Heart right ventricle (tissue), 16 donors: ENCODE measurements at regions not wholly inside any gene's neighbourhood (a gene's known extent, or its start where the extent isn't known, plus 50 kb on each side); places are given as distances from the start of the nearest gene placed in this dataset.

Experiments
- ATAC-seq, 8 donors: fragments of 200-7000 bp; cut with Tn5 transposase; one replicate each; pipeline ENCODE4 v1.9.1; 2020; ENCODE audit warnings: mild to moderate bottlenecking in 8 of 8, moderate library complexity in 8 of 8, moderate number of reproducible peaks in 1 of 8
- DNase-seq, 2 donors: peaks; one replicate each; pipeline ENCODE4 v3.0.0-alpha.2; 2020
- H3K27ac ChIP-seq, 10 donors: fragments of 200-600 bp; sonication (generic) in 2 of 10; one replicate each; pipeline versions ENCODE4 v1.5.0 to v1.8.0; 2020 to 2022; ENCODE audit warnings: mild to moderate bottlenecking in 3 of 10
- H3K27me3 ChIP-seq, 7 donors: fragments of 200-600 bp; one replicate each; pipeline ENCODE4 v1.8.0; 2021 to 2022; ENCODE audit warnings: mild to moderate bottlenecking in 2 of 7
- H3K36me3 ChIP-seq, 9 donors: fragments of 200-600 bp; sonication (generic) in 1 of 9; one replicate each; pipeline versions ENCODE4 v1.5.0 to v1.8.0; 2020 to 2022; ENCODE audit warnings: mild to moderate bottlenecking in 2 of 9
- H3K4me1 ChIP-seq, 9 donors: fragments of 200-600 bp; sonication (generic) in 1 of 9; one replicate each; pipeline versions ENCODE4 v1.5.0 to v1.8.0; 2020 to 2022; ENCODE audit warnings: mild to moderate bottlenecking in 4 of 9
- H3K4me3 ChIP-seq, 10 donors: fragments of 200-600 bp; sonication (generic) in 2 of 10; one replicate each; pipeline versions ENCODE4 v1.5.0 to v1.8.0; 2020 to 2022; ENCODE audit warnings: mild to moderate bottlenecking in 7 of 10, moderate library complexity in 2 of 10
- H3K9me3 ChIP-seq, 11 donors: fragments of 200-600 bp in 10 of 11; sonication (generic) in 2 of 11; one replicate each; pipeline versions ENCODE4 v1.5.0 to v1.8.0; 2013 to 2022; ENCODE audit warnings: mild to moderate bottlenecking in 2 of 11, control low read depth in 1 of 11, moderate library complexity in 1 of 11
- WGBS, 2 donors: extraction: QIAGEN DNeasy Blood & Tissue Kit; methylation state at CpG; one replicate each; pipeline ENCODE4 v1.1.7; 2013; ENCODE audit warnings: inconsistent platforms in 1 of 2; 5-methylcytosine and 5-hydroxymethylcytosine counted together
- intact Hi-C, 10 donors: fragments of 100-400 bp; cut with DNase I; formaldehyde crosslinking; loops; one replicate each; pipeline versions ENCODE4 v1.11.1 to v1.14.2; 2022
- TF ChIP-seq, protein P1 (sequence below), 9 donors: fragments of 200-600 bp; sonication (generic) in 2 of 9; IDR thresholded peaks; one replicate each; pipeline versions ENCODE4 v1.5.0 to v1.8.0; 2021 to 2022; ENCODE audit warnings: antibody characterized with exemption in 9 of 9, mild to moderate bottlenecking in 5 of 9, moderate library complexity in 1 of 9
- donor health status: Arrhythmogenic right ventricular cardiomyopathy.
- donor health status: ischemic (EF 13 %, LVEDD 7.1; RV severe dilation, severe dysfunction).
- donor health status: healthy with polysubstance abuse.
- donor health status: DM: no; HTN: yes; CAD: no.
- donor health status: DM: no; HTN: no; CAD: no.
- donor health status: ischemic (EF 25% LVEDD 6.9; RV normal size, moderate dysfunction).
- donor health status: ischemic (EF 25% LVEDD 5.7; RV mildly dilated, moderate dysfunction).
- donor health status: healthy.
- donor health status: DM: yes; HTN: yes; CAD: no.
- donor health status: Ischemic cardiomyopathy.
- donor health status: ischemic (EF 35%, LVEDD 5.7; RV mildly dilated, moderate dysfunction).
- donor health status: nonischemic (EF 11% LVEDD 7.7; RV severe dilation, severe dysfunction).
- donor health status: DM: yes; HTN: yes; CAD: no.
- donor health status: PGD.
- donor health status: ischemic (EF 29% LVEDD 5.4; RV normal size, mild dysfunction).
- donor health status: nonischemic (EF 23%, LVEDD 6.1; RV moderate dilation, normal function).

DNA sequence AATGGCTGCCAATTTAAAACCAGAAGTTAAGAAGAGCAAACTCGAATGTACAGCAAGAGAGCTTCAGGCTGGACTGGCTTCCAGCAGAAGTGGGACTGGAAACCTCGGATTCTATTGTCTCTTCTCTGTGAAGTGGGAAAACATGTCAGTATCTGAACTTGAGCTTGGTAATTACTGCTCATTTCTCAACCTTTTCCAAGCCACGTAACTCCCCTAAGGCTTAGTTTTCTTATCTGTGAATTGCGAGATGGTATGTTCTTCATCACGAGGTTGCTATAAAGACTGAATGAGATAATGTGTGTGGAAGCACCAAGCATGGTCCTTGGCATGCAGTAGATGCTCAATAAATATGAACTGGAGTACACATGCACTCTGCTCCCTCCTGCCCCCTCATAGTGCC, 259.4 kb upstream of the SPRED2 start:
- Histone ChIP-seq H3K27me3 (peaks cover 0 to 7% (median 0%) of the 10 kb centered on the region in 7 donors), H3K36me3 (no peaks in the 10 kb centered on the region), H3K4me1 (peaks cover 0 to 11% (median 0%) of the 10 kb centered on the region in 9 donors), H3K9me3 (no peaks in the 10 kb centered on the region), H3K4me3 (no peak overlapping the region), H3K27ac (no peak overlapping the region)
- TF ChIP-seq, protein P1, sequence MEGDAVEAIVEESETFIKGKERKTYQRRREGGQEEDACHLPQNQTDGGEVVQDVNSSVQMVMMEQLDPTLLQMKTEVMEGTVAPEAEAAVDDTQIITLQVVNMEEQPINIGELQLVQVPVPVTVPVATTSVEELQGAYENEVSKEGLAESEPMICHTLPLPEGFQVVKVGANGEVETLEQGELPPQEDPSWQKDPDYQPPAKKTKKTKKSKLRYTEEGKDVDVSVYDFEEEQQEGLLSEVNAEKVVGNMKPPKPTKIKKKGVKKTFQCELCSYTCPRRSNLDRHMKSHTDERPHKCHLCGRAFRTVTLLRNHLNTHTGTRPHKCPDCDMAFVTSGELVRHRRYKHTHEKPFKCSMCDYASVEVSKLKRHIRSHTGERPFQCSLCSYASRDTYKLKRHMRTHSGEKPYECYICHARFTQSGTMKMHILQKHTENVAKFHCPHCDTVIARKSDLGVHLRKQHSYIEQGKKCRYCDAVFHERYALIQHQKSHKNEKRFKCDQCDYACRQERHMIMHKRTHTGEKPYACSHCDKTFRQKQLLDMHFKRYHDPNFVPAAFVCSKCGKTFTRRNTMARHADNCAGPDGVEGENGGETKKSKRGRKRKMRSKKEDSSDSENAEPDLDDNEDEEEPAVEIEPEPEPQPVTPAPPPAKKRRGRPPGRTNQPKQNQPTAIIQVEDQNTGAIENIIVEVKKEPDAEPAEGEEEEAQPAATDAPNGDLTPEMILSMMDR (IDR thresholded peaks at IDR 0.05) = no peak
- WGBS, 2 donors = 72 to 76% methylated on average over 5 of the region's 5 CpGs
- intact Hi-C loops = no loop called here
- DNase-seq (no peak), ATAC-seq (no peak)

DNA sequence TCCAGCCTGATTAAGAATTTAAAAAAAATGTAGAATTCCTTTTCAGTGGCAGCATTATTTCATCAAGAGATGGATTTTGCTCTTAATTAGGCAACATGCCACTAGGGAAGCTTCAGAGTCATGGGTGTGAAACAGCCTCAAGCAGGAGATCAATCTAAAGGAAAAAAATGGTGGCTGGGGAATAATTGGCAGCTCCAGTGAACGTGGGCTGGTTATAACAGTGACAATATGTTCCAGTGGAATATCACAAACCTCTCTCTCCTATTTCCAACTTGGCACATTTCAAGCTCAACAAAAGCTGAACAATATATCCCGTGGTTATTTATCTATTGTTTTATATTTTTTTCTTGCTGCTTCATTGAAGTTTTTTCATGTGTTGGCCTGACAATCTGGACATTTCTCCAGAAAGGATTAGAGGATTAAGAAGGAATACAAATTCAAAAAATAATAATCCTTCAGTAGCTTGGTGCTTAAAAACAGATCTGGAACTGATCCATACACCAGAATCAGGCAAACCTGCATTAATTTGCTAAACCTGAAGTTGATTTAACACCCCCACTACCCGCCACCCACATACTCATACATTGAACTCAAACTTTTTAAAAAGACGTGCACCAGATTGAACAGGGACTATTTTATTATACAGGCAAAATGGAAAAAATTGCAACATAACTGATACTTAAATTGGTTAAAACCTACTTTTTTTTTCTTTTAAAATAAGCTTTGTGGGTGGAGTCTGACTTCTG, 255.9 kb upstream of the SPRED2 start:
- WGBS, 2 donors = 61 to 64% methylated on average over 4 of the region's 4 CpGs
- ATAC-seq = peak in 1 of 8 donors; percentile 22
- TF ChIP-seq, protein P1 (IDR thresholded peaks at IDR 0.05) = no peak
- Histone ChIP-seq H3K27ac (no peak overlapping the region), H3K9me3 (no peaks in the 10 kb centered on the region), H3K36me3 (no peaks in the 10 kb centered on the region), H3K4me1 (peaks cover 0 to 11% (median 0%) of the 10 kb centered on the region in 9 donors), H3K4me3 (no peak overlapping the region), H3K27me3 (peaks cover 0 to 7% (median 0%) of the 10 kb centered on the region in 7 donors)
- intact Hi-C loops = no loop called here
- DNase-seq = no peak

DNA sequence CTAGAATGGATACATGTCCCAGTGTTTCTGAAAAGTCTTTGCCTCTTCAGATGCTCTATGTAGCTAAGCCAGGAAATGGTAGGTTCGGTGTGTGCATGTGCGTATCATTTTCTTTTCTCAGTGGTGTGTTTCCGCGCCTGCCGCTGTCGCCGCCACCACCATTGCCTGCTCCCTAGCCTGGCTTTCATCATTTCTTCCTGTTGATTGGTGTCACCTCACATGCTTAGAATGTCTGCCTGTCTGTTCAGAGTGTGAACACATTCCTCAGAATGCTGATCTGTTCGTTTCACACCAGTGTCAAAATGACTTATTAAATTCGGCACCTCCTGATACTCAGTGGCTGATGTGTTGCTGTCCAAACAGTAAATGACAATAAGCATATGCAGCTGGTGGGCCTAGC, 255.2 kb upstream of the SPRED2 start:
- ATAC-seq (peak in 4 of 8 donors; percentile 42 to 73 (median 48)), DNase-seq (no peak)
- Histone ChIP-seq H3K4me1 (peaks cover 0 to 11% (median 0%) of the 10 kb centered on the region in 9 donors), H3K36me3 (no peaks in the 10 kb centered on the region), H3K27ac (no peak overlapping the region), H3K27me3 (peaks cover 0 to 7% (median 0%) of the 10 kb centered on the region in 7 donors), H3K4me3 (no peak overlapping the region), H3K9me3 (no peaks in the 10 kb centered on the region)
- TF ChIP-seq, protein P1 (IDR thresholded peaks at IDR 0.05) = no peak
- WGBS, 2 donors = 30 to 40% methylated on average over 9 of the region's 9 CpGs
- intact Hi-C loops = no loop called here

DNA sequence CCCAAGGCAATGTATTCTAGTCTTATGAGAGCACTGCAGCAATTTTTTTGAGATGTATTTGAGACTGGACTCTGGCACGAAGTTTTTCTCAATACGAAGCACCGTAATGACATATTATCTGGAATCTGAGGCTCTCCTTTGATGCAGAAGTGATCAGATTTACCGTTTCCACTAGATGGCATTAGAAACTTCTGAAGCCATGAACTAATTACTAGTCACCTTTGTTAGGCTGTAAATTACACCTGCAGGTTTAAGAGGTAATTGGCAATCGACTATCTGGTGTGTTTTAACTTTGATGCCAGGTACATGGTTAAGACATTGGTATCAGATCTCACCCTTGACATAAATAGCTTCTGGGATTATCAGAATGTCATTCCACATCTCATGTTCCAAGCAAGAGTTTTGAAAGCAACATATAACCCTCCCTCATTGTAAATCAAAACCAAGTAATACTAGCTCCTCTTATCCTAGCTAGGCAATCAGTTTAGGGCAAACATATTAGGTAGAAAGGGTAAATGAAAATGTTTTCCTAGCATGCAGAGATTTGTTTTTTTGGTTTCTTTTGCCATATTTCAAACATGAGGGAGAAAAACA, 254.6 kb upstream of the SPRED2 start:
- DNase-seq (no peak), ATAC-seq (no peak)
- Histone ChIP-seq H3K9me3 (no peaks in the 10 kb centered on the region), H3K4me3 (no peak overlapping the region), H3K27ac (no peak overlapping the region), H3K4me1 (peaks cover 0 to 11% (median 0%) of the 10 kb centered on the region in 9 donors), H3K36me3 (no peaks in the 10 kb centered on the region), H3K27me3 (peaks cover 0 to 7% (median 0%) of the 10 kb centered on the region in 7 donors)
- intact Hi-C loops = no loop called here
- 67 to 71% methylated on average over 5 of the region's 5 CpGs for WGBS, 2 donors
- TF ChIP-seq, protein P1 (IDR thresholded peaks at IDR 0.05) = no peak
